ENCODE measurements at regions not wholly inside any gene's neighbourhood (a gene's known extent, or its start where the extent isn't known, plus 50 kb on each side); places are given as distances from the start of the nearest gene placed in this dataset.

- no peak for TF ChIP-seq JUNB (IDR thresholded peaks at IDR 0.05; ENCODE audit: unreplicated experiment)
- TF ChIP-seq ZNF114 (CRISPR knock-in tag; IDR thresholded peaks at IDR 0.05): no peak
Observed at GRCh38 chr18:10160251-10160650, 246.4 kb downstream of the VAPA start (continued).

DNA sequence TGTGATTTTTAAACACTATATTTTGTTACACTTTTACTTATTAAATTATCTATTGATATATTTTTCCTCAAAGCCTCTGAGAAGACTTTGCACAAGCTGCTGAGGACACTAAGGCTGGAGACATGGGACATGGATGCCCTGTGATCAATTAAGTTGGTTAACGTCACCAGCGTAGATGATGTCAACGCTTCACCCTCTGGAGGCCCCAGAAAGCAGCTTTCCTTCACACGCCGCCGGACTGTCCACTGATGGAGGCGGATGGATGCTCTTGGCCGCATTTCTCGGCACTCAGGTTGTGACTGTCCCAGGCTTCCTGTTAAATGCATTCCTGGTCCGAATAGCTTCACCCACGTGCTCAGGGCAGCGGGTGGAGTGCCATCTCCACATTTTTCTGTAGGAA lies 247.5 kb downstream of the VAPA start:
- DNase-seq (ENCODE audit: low spot score): no peak
- no peaks in the 10 kb centered on the region for H3F3A ChIP-seq (replicated peaks; ENCODE audit: low read depth)
- Mint-ChIP-seq H3K27me3 (ENCODE audit: insufficient read depth, low read depth, poor library complexity) (peaks cover 9% of the 10 kb centered on the region), H3K36me3 (ENCODE audit: low read depth) (no peaks in the 10 kb centered on the region), H3K4me1 (peaks cover 8% of the 10 kb centered on the region; the same call in 2 of the 3 replicates), H3K4me3 (no peak overlapping the region), H3K9me3 (peaks cover 2% of the 10 kb centered on the region; the same call in 1 of the 3 replicates), H3K27ac (no peak overlapping the region)
- TF ChIP-seq EZH2phosphoT487 (IDR thresholded peaks at IDR 0.05; ENCODE audit: unreplicated experiment) (no peak), STAT1 (IDR thresholded peaks at IDR 0.05; ENCODE audit: unreplicated experiment) (no peak), ZNF462 (CRISPR knock-in tag; IDR thresholded peaks at IDR 0.05) (no peak), CREB1 (CRISPR knock-in tag; IDR thresholded peaks at IDR 0.05; ENCODE audit: low read depth) (no peak), POLR2AphosphoS5 (IDR thresholded peaks at IDR 0.05; ENCODE audit: low read depth) (no peak), EZH2 (IDR thresholded peaks at IDR 0.05; ENCODE audit: low read depth, unreplicated experiment) (no peak), NANOG (IDR thresholded peaks at IDR 0.05; ENCODE audit: borderline replicate concordance) (no peak), ZNF331 (CRISPR knock-in tag; IDR thresholded peaks at IDR 0.05; ENCODE audit: low read depth) (no peak), ZNF114 (CRISPR knock-in tag; IDR thresholded peaks at IDR 0.05) (no peak)
- TF ChIP-seq, protein P1, sequence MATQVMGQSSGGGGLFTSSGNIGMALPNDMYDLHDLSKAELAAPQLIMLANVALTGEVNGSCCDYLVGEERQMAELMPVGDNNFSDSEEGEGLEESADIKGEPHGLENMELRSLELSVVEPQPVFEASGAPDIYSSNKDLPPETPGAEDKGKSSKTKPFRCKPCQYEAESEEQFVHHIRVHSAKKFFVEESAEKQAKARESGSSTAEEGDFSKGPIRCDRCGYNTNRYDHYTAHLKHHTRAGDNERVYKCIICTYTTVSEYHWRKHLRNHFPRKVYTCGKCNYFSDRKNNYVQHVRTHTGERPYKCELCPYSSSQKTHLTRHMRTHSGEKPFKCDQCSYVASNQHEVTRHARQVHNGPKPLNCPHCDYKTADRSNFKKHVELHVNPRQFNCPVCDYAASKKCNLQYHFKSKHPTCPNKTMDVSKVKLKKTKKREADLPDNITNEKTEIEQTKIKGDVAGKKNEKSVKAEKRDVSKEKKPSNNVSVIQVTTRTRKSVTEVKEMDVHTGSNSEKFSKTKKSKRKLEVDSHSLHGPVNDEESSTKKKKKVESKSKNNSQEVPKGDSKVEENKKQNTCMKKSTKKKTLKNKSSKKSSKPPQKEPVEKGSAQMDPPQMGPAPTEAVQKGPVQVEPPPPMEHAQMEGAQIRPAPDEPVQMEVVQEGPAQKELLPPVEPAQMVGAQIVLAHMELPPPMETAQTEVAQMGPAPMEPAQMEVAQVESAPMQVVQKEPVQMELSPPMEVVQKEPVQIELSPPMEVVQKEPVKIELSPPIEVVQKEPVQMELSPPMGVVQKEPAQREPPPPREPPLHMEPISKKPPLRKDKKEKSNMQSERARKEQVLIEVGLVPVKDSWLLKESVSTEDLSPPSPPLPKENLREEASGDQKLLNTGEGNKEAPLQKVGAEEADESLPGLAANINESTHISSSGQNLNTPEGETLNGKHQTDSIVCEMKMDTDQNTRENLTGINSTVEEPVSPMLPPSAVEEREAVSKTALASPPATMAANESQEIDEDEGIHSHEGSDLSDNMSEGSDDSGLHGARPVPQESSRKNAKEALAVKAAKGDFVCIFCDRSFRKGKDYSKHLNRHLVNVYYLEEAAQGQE (IDR thresholded peaks at IDR 0.05; ENCODE audit: unreplicated experiment): no peak
- TF ChIP-seq, protein P2, sequence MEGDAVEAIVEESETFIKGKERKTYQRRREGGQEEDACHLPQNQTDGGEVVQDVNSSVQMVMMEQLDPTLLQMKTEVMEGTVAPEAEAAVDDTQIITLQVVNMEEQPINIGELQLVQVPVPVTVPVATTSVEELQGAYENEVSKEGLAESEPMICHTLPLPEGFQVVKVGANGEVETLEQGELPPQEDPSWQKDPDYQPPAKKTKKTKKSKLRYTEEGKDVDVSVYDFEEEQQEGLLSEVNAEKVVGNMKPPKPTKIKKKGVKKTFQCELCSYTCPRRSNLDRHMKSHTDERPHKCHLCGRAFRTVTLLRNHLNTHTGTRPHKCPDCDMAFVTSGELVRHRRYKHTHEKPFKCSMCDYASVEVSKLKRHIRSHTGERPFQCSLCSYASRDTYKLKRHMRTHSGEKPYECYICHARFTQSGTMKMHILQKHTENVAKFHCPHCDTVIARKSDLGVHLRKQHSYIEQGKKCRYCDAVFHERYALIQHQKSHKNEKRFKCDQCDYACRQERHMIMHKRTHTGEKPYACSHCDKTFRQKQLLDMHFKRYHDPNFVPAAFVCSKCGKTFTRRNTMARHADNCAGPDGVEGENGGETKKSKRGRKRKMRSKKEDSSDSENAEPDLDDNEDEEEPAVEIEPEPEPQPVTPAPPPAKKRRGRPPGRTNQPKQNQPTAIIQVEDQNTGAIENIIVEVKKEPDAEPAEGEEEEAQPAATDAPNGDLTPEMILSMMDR (conservative IDR thresholded peaks at IDR 0.05; ENCODE audit: low read depth in 2 of 2): no peak
- no peaks in the 10 kb centered on the region for H3K27me3 ChIP-seq (ENCODE audit: insufficient read depth)
- no peaks in the 10 kb centered on the region for H4K20me1 ChIP-seq (replicated peaks; ENCODE audit: insufficient read depth)
- H3K4me2 ChIP-seq: no peak overlapping the region
- peaks cover 7% of the 10 kb centered on the region; the same call in 1 of the 2 replicates for H3K9me2 ChIP-seq (ENCODE audit: insufficient read depth)
- H3K27ac ChIP-seq (ENCODE audit: low read depth): no peak overlapping the region
- ATAC-seq: no peak
- no peaks in the 10 kb centered on the region for H3K79me2 ChIP-seq (replicated peaks; ENCODE audit: insufficient read depth)
- H3K4me1 ChIP-seq (ENCODE audit: insufficient read depth): no peaks in the 10 kb centered on the region
- no peak overlapping the region for H2AFZ ChIP-seq
- H3K4me3 ChIP-seq: no peak overlapping the region
- H3K36me3 ChIP-seq (ENCODE audit: insufficient read depth): no peaks in the 10 kb centered on the region
